Sigmoid colon (tissue), 6 donors: ENCODE measurements at regions not wholly inside any gene's neighbourhood (a gene's known extent, or its start where the extent isn't known, plus 50 kb on each side); places are given as distances from the start of the nearest gene placed in this dataset.

Experiments used
- DNase-seq: peaks from one replicate; pipeline ENCODE4 v3.0.0-alpha.2; 2019
- H3K27ac ChIP-seq, 4 donors: fragments of 200-600 bp; sonication (generic); one replicate each; pipeline ENCODE4 v1.5.1; 2016 to 2019; ENCODE audit warnings: mild to moderate bottlenecking in 1 of 4
- H3K27me3 ChIP-seq, 3 donors: fragments of 200-600 bp; sonication (generic); one replicate each; pipeline ENCODE4 v1.5.1; 2019; ENCODE audit warnings: mild to moderate bottlenecking in 1 of 3
- H3K36me3 ChIP-seq, 4 donors: fragments of 200-600 bp; sonication (generic); one replicate each; pipeline ENCODE4 v1.5.1; 2016 to 2019
- H3K4me1 ChIP-seq, 4 donors: fragments of 200-600 bp; sonication (generic); one replicate each; pipeline ENCODE4 v1.5.1; 2017 to 2019
- H3K4me3 ChIP-seq, 4 donors: fragments of 200-600 bp; sonication (generic); one replicate each; pipeline ENCODE4 v1.5.1; 2017 to 2019; ENCODE audit warnings: mild to moderate bottlenecking in 2 of 4, moderate library complexity in 1 of 4
- H3K9me3 ChIP-seq, 4 donors: fragments of 200-600 bp in 3 of 4; sonication (generic) in 3 of 4; one replicate each; pipeline versions ENCODE4 v1.5.1 to v1.6.1; 2013 to 2019
- CTCF ChIP-seq, 4 experiments: fragments of 450-650 bp in 3 of 4; fragments of 200-600 bp in 1 of 4; IDR thresholded peaks; one replicate each; pipeline ENCODE4 v1.5.1; 2016 to 2019; ENCODE audit warnings: antibody characterized with exemption in 4 of 4, mild to moderate bottlenecking in 3 of 4, moderate library complexity in 2 of 4
- EP300 ChIP-seq, 4 donors: sonication (generic); formaldehyde crosslinking; IDR thresholded peaks; one replicate each; pipeline ENCODE4 v1.6.1; 2017; ENCODE audit warnings: antibody characterized with exemption in 4 of 4
- POLR2A ChIP-seq, 2 donors: fragments of 450-650 bp; IDR thresholded peaks; one replicate each; pipeline ENCODE4 v1.6.1; 2016; ENCODE audit warnings: antibody characterized with exemption in 2 of 2, mild to moderate bottlenecking in 2 of 2, moderate library complexity in 2 of 2
- POLR2AphosphoS5 ChIP-seq, 4 donors: sonication (generic); formaldehyde crosslinking; IDR thresholded peaks; one replicate each; pipeline ENCODE4 v1.6.1; 2017; ENCODE audit warnings: antibody characterized with exemption in 4 of 4
- WGBS, 2 donors: extraction: QIAGEN DNeasy Blood & Tissue Kit; methylation state at CpG; one replicate each; pipeline ENCODE4 v1.1.7; 2013; 5-methylcytosine and 5-hydroxymethylcytosine counted together
- intact Hi-C: fragments of 100-400 bp; cut with DNase I; formaldehyde crosslinking; loops from one replicate; pipeline ENCODE4 v1.15.1; 2023
- donor health status: healthy with polysubstance abuse.
- donor health status: healthy.

- WGBS, 2 donors = 91 to 94% methylated on average over 5 of the region's 5 CpGs
- no peak for TF ChIP-seq CTCF (IDR thresholded peaks at IDR 0.05)
- no peak for TF ChIP-seq EP300 (IDR thresholded peaks at IDR 0.05)
- TF ChIP-seq POLR2AphosphoS5 (IDR thresholded peaks at IDR 0.05) = no peak
- TF ChIP-seq POLR2A (IDR thresholded peaks at IDR 0.05) = no peak
- intact Hi-C loops = no loop called here
Measured at GRCh38 chr11:70692131-70692530, 293.8 kb downstream of the CTTN start.

GRCh38 chr11:70694371-70694770, 296.0 kb downstream of the CTTN start:
- Histone ChIP-seq H3K4me1 (no peaks in the 10 kb centered on the region), H3K27me3 (no peaks in the 10 kb centered on the region), H3K4me3 (no peak overlapping the region), H3K36me3 (no peaks in the 10 kb centered on the region), H3K9me3 (no peaks in the 10 kb centered on the region), H3K27ac (no peak overlapping the region)
- 90 to 91% methylated on average over 1 of the region's 1 CpG for WGBS, 2 donors
- no peak for TF ChIP-seq EP300 (IDR thresholded peaks at IDR 0.05)
- TF ChIP-seq POLR2A (IDR thresholded peaks at IDR 0.05) = no peak
- TF ChIP-seq CTCF (IDR thresholded peaks at IDR 0.05) = no peak
- no peak for TF ChIP-seq POLR2AphosphoS5 (IDR thresholded peaks at IDR 0.05)
- DNase-seq = no peak
- intact Hi-C loops = no loop called here

More at GRCh38 chr11:70692131-70692530, 293.8 kb downstream of the CTTN start:
- no peaks in the 10 kb centered on the region for H3K4me1 ChIP-seq
- no peak overlapping the region for H3K27ac ChIP-seq
- no peaks in the 10 kb centered on the region for H3K27me3 ChIP-seq
- H3K36me3 ChIP-seq = no peaks in the 10 kb centered on the region
- no peak overlapping the region for H3K4me3 ChIP-seq
- H3K9me3 ChIP-seq = no peaks in the 10 kb centered on the region
- no peak for DNase-seq

GRCh38 chr11:70695086-70695960, 297.0 kb downstream of the CTTN start:
- H3K36me3 ChIP-seq = no peaks in the 10 kb centered on the region
- DNase-seq = no peak

GRCh38 chr11:70696076-70696475, 297.7 kb downstream of the CTTN start:
- H3K27ac ChIP-seq = no peak overlapping the region
- no peaks in the 10 kb centered on the region for H3K9me3 ChIP-seq
- no peaks in the 10 kb centered on the region for H3K27me3 ChIP-seq
- TF ChIP-seq CTCF (IDR thresholded peaks at IDR 0.05) (no peak), POLR2A (IDR thresholded peaks at IDR 0.05) (no peak), EP300 (IDR thresholded peaks at IDR 0.05) (no peak), POLR2AphosphoS5 (IDR thresholded peaks at IDR 0.05) (no peak)
- intact Hi-C loops = no loop called here
- H3K4me1 ChIP-seq = no peaks in the 10 kb centered on the region
- DNase-seq = no peak
- no peaks in the 10 kb centered on the region for H3K36me3 ChIP-seq
- H3K4me3 ChIP-seq = no peak overlapping the region

More at GRCh38 chr11:70695086-70695960, 297.0 kb downstream of the CTTN start:
- Histone ChIP-seq H3K4me3 (no peak overlapping the region), H3K9me3 (no peaks in the 10 kb centered on the region), H3K27me3 (no peaks in the 10 kb centered on the region), H3K4me1 (no peaks in the 10 kb centered on the region), H3K27ac (no peak overlapping the region)
- intact Hi-C loops = no loop called here
- TF ChIP-seq POLR2AphosphoS5 (IDR thresholded peaks at IDR 0.05) (no peak), CTCF (IDR thresholded peaks at IDR 0.05) (no peak), EP300 (IDR thresholded peaks at IDR 0.05) (no peak), POLR2A (IDR thresholded peaks at IDR 0.05) (no peak)
- 89 to 94% methylated on average over 13 of the region's 13 CpGs for WGBS, 2 donors
